HG03460 (cell line): ENCODE measurements at regions not wholly inside any gene's neighbourhood (a gene's known extent, or its start where the extent isn't known, plus 50 kb on each side); places are given as distances from the start of the nearest gene placed in this dataset.
"Not testable (repeated sequence)": the region's sequence is repeated elsewhere in the genome, so short reads cannot be mapped to it uniquely, and the experiment has no call there.

Experiments
- ATAC-seq: cut with Tn5 transposase; IDR thresholded peaks from one replicate; pipeline ENCODE4 v1.9.1; 2021; ENCODE audit not compliant: unreplicated experiment

DNA sequence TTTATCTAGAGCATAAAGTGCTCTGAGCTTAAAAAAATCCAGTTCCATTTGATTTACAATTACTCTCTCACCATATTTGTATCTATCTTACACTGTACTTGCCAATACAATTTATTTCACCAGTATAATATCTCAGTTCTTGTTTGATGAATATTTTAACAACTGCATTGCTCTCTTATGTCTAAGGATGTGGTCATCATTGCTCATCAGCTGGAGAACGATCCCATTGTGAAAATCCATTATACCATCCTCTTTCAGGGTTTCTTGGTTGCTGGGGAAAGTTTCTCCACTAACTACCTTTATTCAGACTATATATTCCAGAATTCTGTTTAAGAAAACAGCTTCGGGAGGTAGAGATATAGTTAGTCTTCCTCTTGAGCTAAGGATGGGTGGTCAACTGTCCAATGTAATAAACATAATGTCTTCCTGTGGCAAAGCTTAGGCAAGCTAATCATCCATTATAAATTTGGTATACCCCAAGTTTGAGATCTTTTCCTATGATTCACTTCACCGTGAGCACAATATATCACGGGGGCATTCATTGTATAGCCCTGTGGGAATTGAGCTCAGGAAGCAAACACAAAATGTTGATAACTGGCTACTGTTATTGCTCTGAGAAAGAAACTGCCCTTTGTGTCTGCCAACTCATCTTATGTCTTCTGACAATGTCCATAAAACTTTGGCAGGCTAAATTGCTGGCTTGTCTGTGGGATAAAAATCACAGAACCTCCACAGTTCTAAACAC, 2361.9 kb downstream of the ARAP2 start:
- ATAC-seq, result no peak

DNA sequence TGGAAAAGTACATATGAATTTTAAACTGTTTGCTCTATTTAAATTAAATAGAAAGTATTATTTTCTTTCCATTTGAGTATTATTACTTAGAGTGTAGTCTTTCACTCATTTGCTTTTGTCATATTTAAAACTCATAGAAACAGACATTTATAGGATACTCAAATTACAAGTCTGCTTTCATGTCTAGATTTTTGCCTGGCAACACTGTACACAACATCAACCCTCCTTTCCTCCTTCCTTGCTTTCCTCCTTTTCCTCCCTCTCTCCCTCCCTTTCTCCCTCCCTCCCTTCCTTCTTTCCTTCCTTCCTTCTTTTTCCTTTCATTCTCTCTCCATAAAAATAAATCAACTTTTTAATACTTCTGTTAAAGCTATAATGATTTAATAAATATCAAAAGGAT, 2361.2 kb downstream of the ARAP2 start:
- ATAC-seq, result no peak

DNA sequence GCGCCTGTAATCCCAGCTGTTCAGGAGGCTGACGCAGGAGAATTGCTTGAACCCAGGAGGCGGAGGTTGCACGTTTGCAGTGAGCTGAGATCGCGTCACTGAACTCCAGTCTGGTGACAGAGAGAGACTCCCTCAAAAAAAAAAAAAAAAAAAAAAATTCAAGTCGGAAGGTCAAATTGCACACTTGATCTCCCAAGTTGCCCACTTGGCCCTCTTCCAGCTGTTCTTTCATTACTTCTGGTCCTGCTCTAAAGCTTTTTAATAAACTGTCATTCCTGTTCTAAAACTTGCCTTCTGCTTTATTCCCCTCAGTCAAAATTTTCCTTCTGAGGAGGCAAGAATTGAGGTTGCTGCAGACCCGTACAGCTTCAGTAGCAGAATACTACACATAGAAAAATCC, 2358.0 kb downstream of the ARAP2 start:
- ATAC-seq, result no peak

DNA sequence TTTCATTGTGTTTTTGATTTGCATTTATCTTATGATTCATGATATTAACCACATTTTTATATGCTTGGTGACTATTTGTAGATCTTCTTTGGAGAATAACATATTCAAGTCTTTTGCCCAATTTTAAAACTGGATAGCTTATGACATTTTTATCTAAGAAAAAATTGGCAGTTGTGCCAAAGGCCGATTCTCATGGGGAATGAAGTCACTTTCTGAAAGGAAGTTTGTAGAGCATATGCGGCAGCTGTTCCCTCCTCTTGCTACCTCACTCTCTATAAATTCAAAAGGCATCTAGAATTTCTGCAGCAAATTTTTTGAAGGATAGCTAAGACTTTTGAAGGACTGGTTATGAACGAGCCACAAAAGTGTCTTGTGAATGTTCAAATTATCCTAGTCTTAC, 2353.5 kb downstream of the ARAP2 start:
- no peak for ATAC-seq

DNA sequence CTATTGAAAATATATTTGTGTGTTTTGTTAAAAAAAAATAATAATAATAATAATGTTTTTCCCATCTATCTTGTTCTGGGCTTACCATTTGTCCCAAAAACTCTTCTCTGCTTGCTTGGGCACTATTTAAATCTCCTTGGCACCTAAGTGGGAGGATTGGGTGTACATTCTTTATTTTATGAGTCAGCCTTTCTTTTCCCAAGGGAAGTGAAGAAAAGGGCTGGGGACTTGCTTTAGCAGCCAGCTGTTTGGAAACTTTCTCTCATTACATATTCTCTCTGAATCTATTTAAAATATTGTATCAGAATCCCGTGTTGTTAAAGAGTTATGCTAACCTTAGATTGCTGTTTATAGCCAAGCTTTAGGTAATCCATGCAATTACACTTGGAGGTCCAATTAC, 2332.4 kb downstream of the ARAP2 start:
- ATAC-seq, result no peak

DNA sequence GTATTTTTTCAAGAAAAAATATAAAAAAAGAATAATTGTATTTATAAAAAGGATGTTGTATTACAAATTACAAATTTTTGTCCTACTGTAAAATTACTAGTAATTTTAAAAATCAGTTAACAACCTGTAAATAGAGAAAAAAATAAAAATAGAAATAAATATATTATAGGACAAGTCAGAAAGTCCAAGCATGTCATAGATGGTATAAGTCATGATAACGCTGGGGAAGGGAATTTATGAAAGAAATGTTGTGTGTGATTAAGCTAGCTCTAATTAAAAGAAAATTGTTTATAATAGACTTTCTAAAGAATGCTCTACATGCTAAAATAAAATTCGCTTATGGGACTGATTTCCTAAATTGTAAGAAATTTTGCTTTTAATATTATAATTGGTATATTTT, 2329.9 kb downstream of the ARAP2 start:
- no peak for ATAC-seq

DNA sequence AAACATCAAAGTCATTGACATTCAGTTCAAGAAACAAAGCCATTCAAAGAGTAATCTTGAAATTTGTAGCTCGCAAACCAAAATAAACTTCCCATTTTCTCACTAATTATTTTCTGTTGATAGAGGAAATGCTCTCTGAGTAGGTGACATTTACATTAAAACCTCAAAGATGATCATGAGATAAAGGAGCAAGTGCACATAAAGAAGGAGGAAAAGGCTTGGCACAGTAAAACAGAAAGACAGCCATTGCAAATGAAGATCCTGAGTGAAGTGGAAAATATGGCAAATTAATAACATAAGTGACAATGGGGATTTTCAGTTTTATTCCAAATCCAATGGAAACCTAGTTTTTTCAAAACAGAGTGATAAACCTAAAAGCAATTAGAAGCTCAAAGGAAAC, 2320.8 kb downstream of the ARAP2 start:
- no peak for ATAC-seq

DNA sequence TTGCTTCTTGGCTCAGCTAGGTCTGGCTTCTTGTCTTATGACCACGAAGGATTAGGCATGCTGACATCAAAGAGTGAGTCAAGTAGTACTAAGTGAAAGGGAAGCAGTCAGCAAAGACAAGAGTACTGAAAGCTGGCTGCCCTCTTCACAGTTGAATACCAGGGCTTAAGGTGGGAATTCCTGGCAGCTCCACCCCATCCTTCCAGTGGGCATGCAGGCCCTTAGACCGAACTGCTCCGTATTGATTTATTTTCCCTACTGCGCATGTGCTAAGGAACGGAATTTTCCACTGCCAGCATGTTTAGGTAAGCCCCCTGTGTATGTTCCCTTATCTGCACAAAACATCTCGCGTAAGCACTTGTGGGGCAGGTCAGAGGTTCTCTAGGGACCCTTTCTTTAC, 2320.1 kb downstream of the ARAP2 start:
- ATAC-seq, result no peak

DNA sequence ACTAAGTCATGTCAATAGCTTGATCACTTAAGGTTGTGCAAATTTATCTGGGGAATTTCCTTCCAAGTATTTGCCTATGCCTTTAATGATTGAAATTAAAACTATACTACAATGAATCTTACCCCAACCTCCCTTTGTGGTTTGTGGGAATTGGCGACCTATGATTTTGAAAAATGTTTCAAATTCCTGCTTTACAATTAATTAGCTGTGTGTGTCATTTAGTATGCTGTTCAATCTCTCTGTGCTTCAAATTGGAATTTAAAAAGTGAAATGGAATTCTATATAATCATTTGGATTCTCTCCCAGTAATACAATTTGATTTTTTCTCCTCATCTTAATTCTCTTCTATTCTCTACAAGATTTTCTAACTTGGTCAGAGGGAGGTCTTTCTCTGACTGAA, 2319.5 kb downstream of the ARAP2 start:
- ATAC-seq, result no peak

DNA sequence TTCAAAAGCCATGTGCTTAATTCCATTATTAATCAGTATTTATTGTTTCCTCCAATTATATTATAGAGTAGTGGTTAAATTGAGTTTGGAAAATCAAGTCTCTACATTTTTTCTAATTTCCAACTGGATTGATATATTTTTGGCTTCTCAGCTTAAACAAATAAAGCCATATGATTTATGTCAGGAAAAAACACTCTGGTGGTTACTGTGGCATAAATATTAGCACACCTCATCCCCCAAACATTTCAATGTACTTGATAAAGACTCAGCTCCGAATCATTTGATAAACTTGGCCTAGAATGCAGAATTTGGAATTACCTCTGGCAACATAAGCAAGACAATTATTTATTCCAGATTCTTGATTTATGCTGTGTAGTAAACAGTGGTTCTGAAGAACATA, 2313.8 kb downstream of the ARAP2 start:
- ATAC-seq, result no peak

DNA sequence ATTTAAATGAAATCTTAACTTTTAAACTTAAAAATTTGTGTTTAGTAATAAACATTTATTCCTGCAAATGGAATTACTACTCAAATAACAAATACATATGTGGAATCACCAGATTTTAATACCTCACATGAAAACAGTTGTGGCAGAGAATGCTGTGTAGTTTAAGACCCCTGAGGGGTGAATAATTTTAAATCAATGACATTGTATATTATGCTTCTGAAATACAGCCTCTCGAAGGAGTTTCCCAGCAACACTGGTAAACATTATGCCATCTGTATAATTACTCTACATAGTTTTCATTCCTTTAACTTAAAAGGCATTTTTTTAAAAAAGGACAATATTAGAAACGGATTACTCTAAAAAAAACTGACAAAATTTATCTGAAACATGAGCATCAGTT, 2313.3 kb downstream of the ARAP2 start:
- ATAC-seq, result no peak

DNA sequence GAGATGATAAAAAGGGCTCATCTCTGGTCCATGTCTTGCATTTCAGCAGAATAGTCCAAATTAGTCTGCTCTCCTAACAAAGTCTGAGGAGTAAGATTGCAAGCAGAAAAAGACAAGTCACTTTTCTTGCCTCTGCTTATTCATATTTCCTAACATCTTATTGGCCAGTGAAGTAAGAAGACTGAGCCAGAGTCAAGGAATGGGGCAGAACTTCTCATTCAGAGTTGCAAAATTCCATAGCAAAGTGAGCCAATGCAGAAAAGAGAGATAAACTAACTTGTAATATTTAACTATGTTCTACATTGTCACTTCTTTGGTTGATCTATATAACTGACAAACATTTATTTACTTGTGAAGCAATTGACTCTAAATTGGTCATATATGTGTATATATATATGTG, 2304.0 kb downstream of the ARAP2 start:
- ATAC-seq, result no peak

DNA sequence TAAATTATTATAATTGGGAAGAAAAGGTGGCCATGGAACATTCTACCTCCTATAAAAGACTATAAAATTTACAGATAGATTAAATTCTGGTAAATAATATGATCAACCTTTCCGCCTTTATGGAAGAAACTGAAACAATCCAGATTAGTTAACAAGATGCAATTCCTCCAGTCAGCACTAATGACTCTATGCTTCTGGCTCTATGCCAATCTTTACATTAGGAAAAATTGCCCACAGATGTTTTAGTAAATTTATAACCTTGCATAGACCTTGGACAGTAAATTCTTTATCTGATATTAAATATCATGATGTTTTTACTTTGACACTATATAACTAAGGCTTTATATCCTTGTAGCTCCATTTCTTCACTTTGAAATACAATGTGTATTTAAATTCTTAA, 2302.5 kb downstream of the ARAP2 start:
- ATAC-seq, result no peak

DNA sequence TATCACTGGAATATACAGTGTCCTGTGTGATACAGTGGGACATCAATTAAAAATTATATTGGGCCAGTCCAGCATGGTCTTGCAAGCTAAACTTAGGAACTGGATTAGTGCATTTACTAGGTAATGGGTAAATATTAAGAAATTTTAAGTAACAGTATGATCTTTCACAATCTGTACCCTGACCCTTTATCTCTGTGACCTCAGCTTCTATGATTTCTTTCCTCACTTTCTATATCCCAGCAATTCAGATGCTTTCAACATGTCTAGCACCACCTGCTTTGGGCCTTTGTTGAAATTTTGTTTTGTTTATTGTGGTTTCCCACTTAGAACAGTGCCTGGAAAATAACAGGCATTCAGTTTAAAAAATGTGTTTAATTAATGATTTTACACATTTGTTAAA, 2295.4 kb downstream of the ARAP2 start:
- ATAC-seq, result no peak

DNA sequence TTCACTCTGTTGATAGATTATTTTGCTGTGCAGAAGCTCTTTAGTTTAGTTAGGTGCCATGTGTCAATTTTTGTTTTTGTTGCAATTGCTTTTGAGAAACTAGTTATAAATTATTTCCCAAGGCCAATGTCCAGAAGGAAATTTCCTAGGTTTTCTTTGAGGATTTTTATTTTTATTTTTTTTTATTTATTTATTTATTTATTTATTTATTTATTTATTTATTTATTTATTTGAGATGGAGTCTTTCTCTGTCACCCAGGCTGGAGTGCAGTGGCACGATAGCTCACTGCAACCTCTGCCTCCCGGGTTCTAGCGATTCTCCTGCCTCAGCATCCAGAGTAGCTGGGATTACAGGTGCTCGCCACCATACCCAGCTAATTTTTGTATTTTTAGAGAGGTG, 2290.5 kb downstream of the ARAP2 start:
- not testable (repeated sequence) for ATAC-seq

DNA sequence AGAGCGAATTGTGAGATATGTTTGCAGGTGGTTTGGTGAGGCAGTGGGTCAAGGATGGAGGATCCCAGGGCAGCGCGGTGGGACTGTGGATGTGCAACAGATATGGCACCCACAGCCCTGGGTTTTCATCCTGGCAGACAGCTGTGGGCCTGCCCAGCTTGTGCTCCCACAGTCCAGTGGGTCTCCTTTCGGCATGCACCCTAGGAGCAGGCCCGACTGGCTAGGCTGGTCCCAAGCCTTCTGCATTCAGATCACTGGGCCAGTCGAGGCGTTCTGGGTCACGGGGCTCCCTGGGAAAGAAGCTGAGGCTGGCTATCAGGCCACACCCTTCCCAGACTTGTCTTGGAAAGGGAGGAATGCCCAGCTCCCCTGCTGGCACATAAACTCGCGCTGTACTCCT, 2289.6 kb downstream of the ARAP2 start:
- no peak for ATAC-seq

DNA sequence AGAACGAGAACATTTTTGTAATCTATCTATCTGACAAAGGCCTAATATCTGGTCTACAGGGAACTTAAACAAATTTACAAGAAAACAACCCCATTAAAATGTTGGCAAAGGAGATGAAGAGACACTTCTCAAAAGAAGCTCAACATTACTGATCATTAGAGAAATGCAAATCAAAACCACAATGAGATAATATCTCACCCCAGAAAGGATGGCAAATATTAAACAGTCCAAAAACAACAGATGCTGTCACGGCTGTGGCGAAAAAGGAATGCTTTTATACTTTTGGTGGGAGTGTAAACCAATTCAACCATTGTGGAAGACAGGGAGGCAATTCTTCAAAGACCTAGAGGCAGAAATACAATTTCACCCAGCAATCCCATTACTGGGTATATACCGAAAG, 2284.8 kb downstream of the ARAP2 start:
- no peak for ATAC-seq

DNA sequence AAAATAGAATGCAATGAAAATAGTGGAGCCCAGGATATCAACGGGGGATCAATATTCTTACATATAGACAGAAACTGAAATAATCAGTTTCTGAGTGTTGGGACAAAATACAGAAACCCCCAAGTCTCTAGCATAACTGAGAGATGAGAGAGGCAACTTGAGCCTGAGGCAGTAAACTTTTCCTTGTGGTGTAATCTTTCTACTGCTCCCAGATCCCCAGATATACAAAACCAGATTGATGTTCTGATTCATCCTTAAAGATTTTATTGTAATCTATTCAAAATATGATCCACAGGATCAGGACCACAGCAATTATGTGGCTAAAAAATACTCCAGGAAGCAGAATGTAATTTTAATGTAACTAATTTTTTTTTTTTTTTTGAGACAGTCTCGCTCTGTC, 2282.6 kb downstream of the ARAP2 start:
- ATAC-seq, result no peak

DNA sequence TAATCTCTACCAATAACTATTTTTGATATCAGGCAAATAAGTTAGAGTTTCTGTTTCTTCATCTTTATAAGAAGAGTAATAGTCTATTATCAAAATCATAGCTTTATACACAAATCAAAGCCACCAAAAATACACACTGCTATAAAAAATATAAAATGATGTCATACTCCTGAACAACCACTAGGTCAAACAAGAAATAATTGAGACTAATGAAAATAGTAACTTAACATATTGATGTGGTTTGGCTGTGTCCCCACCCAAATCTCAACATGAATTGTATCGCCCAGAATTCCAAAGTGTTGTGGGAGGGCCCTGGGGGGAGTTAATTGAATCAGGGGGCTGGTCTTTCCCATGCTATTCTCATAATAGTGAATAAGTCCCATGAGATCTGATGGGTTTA, 2277.5 kb downstream of the ARAP2 start:
- ATAC-seq, result no peak

DNA sequence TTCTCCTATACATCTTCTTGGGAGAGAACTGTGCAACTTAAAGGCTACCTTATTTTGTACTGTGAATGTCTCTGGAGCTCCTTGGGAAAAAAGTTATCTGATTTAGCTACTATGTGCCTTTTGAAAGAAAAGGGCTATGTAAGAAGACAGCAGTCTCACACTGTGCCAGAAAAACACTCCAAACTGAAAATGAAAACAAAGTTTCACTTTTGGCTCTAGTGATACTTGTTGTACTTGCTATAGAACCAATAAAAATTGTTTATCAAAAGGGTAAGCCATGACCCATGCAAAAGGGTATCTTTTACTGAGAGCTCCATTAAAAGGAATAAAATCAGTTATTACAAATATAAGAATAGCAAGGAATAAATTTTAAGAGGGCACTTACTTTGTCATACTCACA, 2270.0 kb downstream of the ARAP2 start:
- ATAC-seq, result no peak

DNA sequence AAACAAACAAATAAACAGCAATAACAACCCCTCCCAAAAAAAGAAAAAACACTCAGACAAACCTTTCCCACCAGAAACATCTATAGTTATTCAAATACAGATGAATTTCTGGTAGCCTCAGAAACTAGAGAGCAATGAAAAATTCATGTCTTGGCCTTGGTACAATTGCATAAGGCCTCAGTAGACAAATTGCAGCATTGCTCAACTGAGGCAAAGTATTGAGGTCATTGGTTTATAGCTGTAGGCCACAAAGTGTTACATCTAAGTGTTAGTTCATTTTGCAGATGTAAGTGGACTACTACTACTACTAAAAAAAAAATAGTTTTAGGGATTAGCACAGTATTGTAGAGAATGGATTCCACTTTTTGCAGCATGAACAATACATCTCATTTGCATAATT, 2268.3 kb downstream of the ARAP2 start:
- no peak for ATAC-seq

DNA sequence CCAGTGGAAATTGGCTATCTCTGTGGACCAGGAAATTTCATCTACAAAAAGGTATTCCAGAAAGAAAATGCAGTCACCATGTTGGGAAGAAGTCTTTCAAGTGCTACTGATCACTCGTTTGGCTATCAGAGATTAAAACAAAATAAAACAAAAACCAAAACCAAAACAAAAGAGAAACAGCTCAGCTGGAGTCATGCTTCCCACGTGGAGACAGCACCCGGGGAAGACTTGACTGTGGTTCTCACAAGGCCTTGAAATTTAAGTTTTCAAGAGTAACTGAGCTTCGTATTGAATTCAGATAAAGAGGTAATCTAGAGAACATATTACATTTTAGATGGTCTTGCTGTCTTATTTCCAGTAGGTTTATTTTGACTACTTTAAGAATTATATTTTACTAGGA, 2264.5 kb downstream of the ARAP2 start:
- ATAC-seq, result not testable (repeated sequence)

DNA sequence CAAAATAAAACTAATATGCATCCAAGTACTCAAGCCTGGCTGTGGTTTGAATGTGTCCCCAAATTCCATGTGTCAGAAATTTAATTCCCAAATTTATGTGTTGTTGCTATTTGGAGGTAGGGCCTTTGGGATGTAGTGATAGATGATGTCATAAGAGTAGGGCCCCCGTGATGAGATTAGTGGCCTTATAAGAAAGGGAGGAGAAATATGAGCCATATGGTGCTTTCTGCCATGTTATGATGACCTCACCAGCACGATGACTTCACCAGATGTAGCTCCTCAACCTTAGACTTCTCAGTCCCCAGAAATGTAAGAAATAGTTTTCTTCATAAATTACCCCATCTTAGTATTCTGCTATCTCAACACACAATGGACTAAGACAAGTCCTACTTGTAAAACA, 2264.0 kb downstream of the ARAP2 start:
- no peak for ATAC-seq
